HUES6 (cell line): ENCODE measurements at regions not wholly inside any gene's neighbourhood (a gene's known extent, or its start where the extent isn't known, plus 50 kb on each side); places are given as distances from the start of the nearest gene placed in this dataset.
"Not testable (repeated sequence)": the region's sequence is repeated elsewhere in the genome, so short reads cannot be mapped to it uniquely, and the experiment has no call there.

ENCODE experiments used
- H3K27ac ChIP-seq: 2 replicates; pipeline ENCODE4 v1.7.0; 2013; ENCODE audit warnings: low read depth, mild to moderate bottlenecking, low read length, inconsistent platforms
- H3K27me3 ChIP-seq: 2 replicates; pipeline ENCODE4 v1.6.1; 2013; ENCODE audit warnings: low read length; ENCODE audit not compliant: control insufficient read depth, insufficient read depth
- H3K36me3 ChIP-seq: 2 replicates; pipeline ENCODE4 v1.6.1; 2013; ENCODE audit warnings: low read length; ENCODE audit not compliant: control insufficient read depth, insufficient read depth
- H3K4me1 ChIP-seq: 2 replicates; pipeline ENCODE4 v1.6.1; 2013; ENCODE audit warnings: low read length; ENCODE audit not compliant: control insufficient read depth, insufficient read depth
- H3K4me3 ChIP-seq: 2 replicates; pipeline ENCODE4 v1.5.1; 2013; ENCODE audit warnings: low read depth, low read length
- H3K9ac ChIP-seq: one replicate; pipeline ENCODE4 v1.6.1; 2013; ENCODE audit warnings: mild to moderate bottlenecking, low read length
- H3K9me3 ChIP-seq: 2 replicates; pipeline ENCODE4 v1.6.1; 2013; ENCODE audit warnings: low read depth, low read length; ENCODE audit not compliant: control insufficient read depth, insufficient read depth

GRCh38 chr7:10632712-10633111 is 341.0 kb upstream of the PHF14 start:
- H3K9me3 ChIP-seq, result no peaks in the 10 kb centered on the region
- H3K36me3 ChIP-seq, result no peaks in the 10 kb centered on the region
- no peak overlapping the region for H3K9ac ChIP-seq
- no peak overlapping the region for H3K27ac ChIP-seq
- no peaks in the 10 kb centered on the region for H3K27me3 ChIP-seq
- H3K4me1 ChIP-seq, result no peaks in the 10 kb centered on the region
- H3K4me3 ChIP-seq, result no peak overlapping the region

GRCh38 chr7:10634239-10634638 is 339.4 kb upstream of the PHF14 start:
- H3K9me3 ChIP-seq, result no peaks in the 10 kb centered on the region
- no peak overlapping the region for H3K27ac ChIP-seq
- H3K4me1 ChIP-seq, result no peaks in the 10 kb centered on the region

DNA sequence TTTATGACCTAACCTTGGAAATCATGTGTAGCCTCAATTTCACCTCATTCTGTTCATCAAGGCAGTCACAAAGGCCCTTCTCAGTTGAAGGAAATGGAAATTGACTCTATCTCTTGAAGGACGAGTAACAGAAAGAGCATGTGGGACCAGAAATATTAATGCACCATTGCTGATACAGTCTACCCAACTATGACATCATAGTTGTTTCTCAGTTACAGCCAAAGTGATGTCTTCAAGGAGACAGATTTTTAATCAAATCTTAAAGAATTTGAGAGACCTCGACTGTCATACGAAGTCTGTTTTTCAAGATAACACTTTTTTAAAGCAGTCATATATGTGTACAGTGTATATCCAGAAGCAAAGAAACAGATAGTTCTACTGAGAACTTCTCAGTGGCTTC is 335.7 kb upstream of the PHF14 start:
- no peaks in the 10 kb centered on the region for H3K36me3 ChIP-seq
- H3K4me3 ChIP-seq, result no peak overlapping the region
- no peaks in the 10 kb centered on the region for H3K27me3 ChIP-seq
- no peaks in the 10 kb centered on the region for H3K4me1 ChIP-seq
- H3K9ac ChIP-seq, result no peak overlapping the region
- H3K9me3 ChIP-seq, result no peaks in the 10 kb centered on the region
- H3K27ac ChIP-seq, result no peak overlapping the region

More at GRCh38 chr7:10634239-10634638, 339.4 kb upstream of the PHF14 start:
- Histone ChIP-seq H3K9ac (no peak overlapping the region), H3K4me3 (no peak overlapping the region), H3K36me3 (no peaks in the 10 kb centered on the region), H3K27me3 (no peaks in the 10 kb centered on the region)

GRCh38 chr7:10643545-10643944 is 330.1 kb upstream of the PHF14 start:
- Histone ChIP-seq H3K4me1 (no peaks in the 10 kb centered on the region), H3K27ac (no peak overlapping the region), H3K36me3 (no peaks in the 10 kb centered on the region), H3K9me3 (no peaks in the 10 kb centered on the region), H3K4me3 (no peak overlapping the region), H3K27me3 (no peaks in the 10 kb centered on the region), H3K9ac (no peak overlapping the region)

DNA sequence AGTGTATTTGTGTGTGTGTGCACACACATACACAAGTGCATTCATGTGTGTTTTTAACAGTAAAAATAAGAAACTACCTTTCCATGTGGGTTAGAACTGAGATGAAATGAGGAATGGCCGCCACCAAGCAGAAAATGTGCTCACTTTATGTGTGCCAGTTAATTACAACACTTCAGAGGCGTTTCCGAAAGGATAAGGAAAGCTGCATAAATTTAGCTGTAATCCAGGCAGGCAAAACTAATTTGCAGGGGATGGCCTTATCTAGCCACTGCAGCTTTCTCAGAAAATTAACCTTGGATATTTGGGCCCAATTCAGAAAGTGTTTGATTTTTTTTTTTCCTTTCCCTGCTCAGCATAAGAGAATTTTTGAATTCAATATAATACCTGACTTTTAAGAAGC is 328.8 kb upstream of the PHF14 start:
- Histone ChIP-seq H3K4me3 (no peak overlapping the region), H3K9me3 (no peaks in the 10 kb centered on the region), H3K36me3 (no peaks in the 10 kb centered on the region), H3K4me1 (no peaks in the 10 kb centered on the region), H3K9ac (no peak overlapping the region), H3K27ac (no peak overlapping the region), H3K27me3 (no peaks in the 10 kb centered on the region)

GRCh38 chr7:10646194-10646593 is 327.5 kb upstream of the PHF14 start:
- no peaks in the 10 kb centered on the region for H3K9me3 ChIP-seq
- no peaks in the 10 kb centered on the region for H3K36me3 ChIP-seq
- H3K4me1 ChIP-seq, result no peaks in the 10 kb centered on the region
- no peaks in the 10 kb centered on the region for H3K27me3 ChIP-seq
- H3K9ac ChIP-seq, result no peak overlapping the region
- no peak overlapping the region for H3K27ac ChIP-seq
- H3K4me3 ChIP-seq, result no peak overlapping the region

DNA sequence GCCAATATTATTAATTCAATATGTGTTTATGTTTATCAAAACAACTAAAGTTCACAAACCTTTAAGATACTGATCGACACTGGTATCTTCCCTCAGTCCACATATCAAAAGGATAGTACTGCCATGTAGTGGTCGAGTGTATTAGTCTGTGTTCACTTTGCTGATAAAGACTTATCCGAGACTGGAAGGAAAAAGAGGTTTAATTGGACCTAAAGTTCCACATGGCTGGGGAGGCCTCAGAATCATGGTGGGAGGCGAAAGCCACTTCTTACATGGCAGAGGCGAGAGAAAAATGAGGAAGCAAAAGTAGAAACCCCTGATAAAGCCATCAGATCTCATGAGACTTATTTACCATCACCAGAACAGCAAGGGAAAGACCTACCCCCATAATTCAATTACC is 325.4 kb upstream of the PHF14 start:
- no peaks in the 10 kb centered on the region for H3K36me3 ChIP-seq
- H3K4me1 ChIP-seq, result no peaks in the 10 kb centered on the region
- H3K9ac ChIP-seq, result no peak overlapping the region
- no peak overlapping the region for H3K27ac ChIP-seq
- no peaks in the 10 kb centered on the region for H3K27me3 ChIP-seq
- H3K4me3 ChIP-seq, result no peak overlapping the region
- H3K9me3 ChIP-seq, result no peaks in the 10 kb centered on the region

DNA sequence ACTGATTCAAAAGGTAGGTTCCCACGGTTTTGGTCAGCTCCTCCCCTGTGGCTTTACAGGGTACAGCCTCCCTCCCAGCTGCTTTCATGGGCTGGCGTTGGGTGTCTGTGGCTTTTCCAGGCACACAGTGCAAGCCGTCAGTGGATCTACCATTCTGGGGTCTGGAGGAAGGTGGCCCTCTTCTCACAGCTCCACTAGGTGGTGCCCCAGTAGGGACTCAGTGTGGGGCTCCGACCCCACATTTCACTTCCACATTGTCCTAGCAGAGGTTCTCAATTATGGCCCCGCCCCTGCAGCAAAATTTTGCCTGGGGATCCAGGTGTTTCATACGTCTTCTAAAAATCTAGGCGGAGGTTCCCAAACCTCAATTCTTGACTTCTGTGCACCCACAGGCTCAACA is 324.6 kb upstream of the PHF14 start:
- H3K9me3 ChIP-seq, H3K9ac ChIP-seq, H3K27me3 ChIP-seq, H3K36me3 ChIP-seq, H3K27ac ChIP-seq, H3K4me3 ChIP-seq, H3K4me1 ChIP-seq: not testable (repeated sequence)

DNA sequence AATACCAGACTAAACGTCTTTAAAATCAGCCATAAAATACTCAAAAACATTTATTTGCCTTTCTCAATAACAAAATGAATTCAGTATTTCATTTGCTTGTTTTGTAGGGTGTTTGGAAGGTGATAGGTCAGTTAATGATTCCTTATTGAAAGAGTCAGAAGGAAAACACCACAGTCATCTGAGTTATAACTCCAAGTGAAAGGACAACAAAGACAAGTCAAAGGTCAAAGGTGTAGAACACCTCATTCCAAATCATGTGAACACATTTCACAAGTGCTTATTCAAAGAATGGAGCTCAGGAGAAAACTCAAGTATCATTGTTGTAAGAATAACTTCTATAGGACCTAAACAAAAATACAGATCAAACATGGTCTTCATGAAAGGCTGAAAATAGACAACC is 318.6 kb upstream of the PHF14 start:
- Histone ChIP-seq H3K27ac (no peak overlapping the region), H3K4me3 (no peak overlapping the region), H3K4me1 (peaks cover 13% of the 10 kb centered on the region), H3K9ac (no peak overlapping the region), H3K27me3 (no peaks in the 10 kb centered on the region), H3K9me3 (no peaks in the 10 kb centered on the region), H3K36me3 (no peaks in the 10 kb centered on the region)

DNA sequence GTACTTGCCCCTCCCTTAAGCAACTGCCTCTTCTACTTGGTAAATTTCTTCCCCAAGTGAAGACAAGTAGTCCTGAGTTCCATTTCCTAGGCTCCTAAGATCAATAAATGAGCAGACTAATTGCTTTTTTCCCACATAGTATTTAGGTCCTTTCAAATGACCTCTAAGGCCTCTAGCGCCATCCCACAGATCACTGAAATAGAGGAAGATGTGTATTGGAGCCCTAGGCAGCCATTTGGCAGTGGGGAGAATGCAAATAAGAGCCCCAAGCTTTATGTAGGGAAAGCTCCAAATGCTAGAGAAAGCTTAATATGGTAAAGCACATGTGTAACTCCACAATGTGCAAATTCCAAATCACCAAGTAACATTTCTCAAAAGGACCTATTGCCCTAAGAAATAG is 316.5 kb upstream of the PHF14 start:
- Histone ChIP-seq H3K4me3 (no peak overlapping the region), H3K9ac (no peak overlapping the region), H3K27ac (no peak overlapping the region), H3K9me3 (no peaks in the 10 kb centered on the region), H3K27me3 (no peaks in the 10 kb centered on the region), H3K4me1 (peaks cover 13% of the 10 kb centered on the region), H3K36me3 (no peaks in the 10 kb centered on the region)

DNA sequence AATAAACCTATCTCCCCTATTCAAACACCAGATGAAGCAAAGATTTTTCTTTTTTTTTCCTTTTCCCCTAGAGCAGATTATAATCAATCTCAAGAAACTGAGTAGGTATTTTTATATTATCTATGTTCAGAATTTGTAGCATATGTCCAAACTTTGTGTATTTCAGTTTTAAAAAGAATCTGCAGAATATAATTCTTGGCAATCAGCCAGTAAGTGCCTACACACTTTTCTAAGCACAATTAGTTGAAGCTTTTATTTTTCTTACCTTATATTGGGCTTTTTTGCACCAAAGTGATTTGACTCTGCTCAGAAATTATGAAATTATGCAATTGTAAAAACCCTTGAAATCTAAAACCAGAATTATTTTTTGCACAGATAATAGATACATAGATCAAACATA is 315.8 kb upstream of the PHF14 start:
- H3K4me1 ChIP-seq, result peaks cover 13% of the 10 kb centered on the region
- no peak overlapping the region for H3K27ac ChIP-seq
- no peak overlapping the region for H3K9ac ChIP-seq
- no peaks in the 10 kb centered on the region for H3K9me3 ChIP-seq
- H3K4me3 ChIP-seq, result no peak overlapping the region
- no peaks in the 10 kb centered on the region for H3K36me3 ChIP-seq
- H3K27me3 ChIP-seq, result no peaks in the 10 kb centered on the region

GRCh38 chr7:10662491-10662890 is 311.2 kb upstream of the PHF14 start:
- no peaks in the 10 kb centered on the region for H3K36me3 ChIP-seq
- H3K9ac ChIP-seq, result no peak overlapping the region
- H3K4me3 ChIP-seq, result no peak overlapping the region
- peaks cover 2% of the 10 kb centered on the region for H3K4me1 ChIP-seq
- H3K27ac ChIP-seq, result no peak overlapping the region
- no peaks in the 10 kb centered on the region for H3K9me3 ChIP-seq
- no peaks in the 10 kb centered on the region for H3K27me3 ChIP-seq
